GM23338 (cell line): ENCODE measurements at regions not wholly inside any gene's neighbourhood (a gene's known extent, or its start where the extent isn't known, plus 50 kb on each side); places are given as distances from the start of the nearest gene placed in this dataset.

Source experiments
- ATAC-seq: fragments of 200-7000 bp; cut with Tn5 transposase; 3 replicates; pipeline ENCODE4 v1.9.1; 2020
- DNase-seq: peaks from one replicate; pipeline ENCODE4 v3.0.0-alpha.2; 2015; ENCODE audit warnings: low spot score
- H2AFZ ChIP-seq: fragments of 200-600 bp; sonication (generic); 2 replicates; pipeline ENCODE4 v1.8.0; 2016; ENCODE audit warnings: antibody characterized with exemption, mild to moderate bottlenecking, moderate library complexity
- H3F3A ChIP-seq: fragments of 200-600 bp; sonication (generic); replicated peaks from 2 replicates; pipeline ENCODE4 v1.8.0; 2017; ENCODE audit warnings: antibody characterized with exemption, mixed run types, low read depth
- H3K27ac ChIP-seq: fragments of 200-600 bp; sonication (generic); 2 replicates; pipeline ENCODE4 v1.6.1; 2016; ENCODE audit warnings: low read depth
- H3K27me3 ChIP-seq: fragments of 200-600 bp; sonication (generic); 2 replicates; pipeline ENCODE4 v1.8.0; 2016; ENCODE audit warnings: mild to moderate bottlenecking, mixed run types, moderate library complexity; ENCODE audit not compliant: insufficient read depth
- H3K36me3 ChIP-seq: fragments of 200-600 bp; sonication (generic); 2 replicates; pipeline ENCODE4 v1.8.0; 2016; ENCODE audit warnings: mild to moderate bottlenecking; ENCODE audit not compliant: insufficient read depth
- H3K4me1 ChIP-seq: fragments of 200-600 bp; sonication (generic); 2 replicates; pipeline ENCODE4 v1.8.0; 2016; ENCODE audit warnings: mild to moderate bottlenecking, moderate library complexity; ENCODE audit not compliant: insufficient read depth
- H3K4me2 ChIP-seq: fragments of 200-600 bp; sonication (generic); 2 replicates; pipeline ENCODE4 v1.7.1; 2017; ENCODE audit warnings: mixed run types
- H3K4me3 ChIP-seq: fragments of 200-600 bp; sonication (generic); 2 replicates; pipeline ENCODE4 v1.6.1; 2016; ENCODE audit warnings: mixed run types
- H3K79me2 ChIP-seq: fragments of 200-600 bp; sonication (generic); replicated peaks from 2 replicates; pipeline ENCODE4 v1.8.0; 2017; ENCODE audit warnings: mild to moderate bottlenecking; ENCODE audit not compliant: insufficient read depth
- H3K9me2 ChIP-seq: fragments of 200-600 bp; sonication (generic); 2 replicates; pipeline ENCODE4 v1.8.0; 2017; ENCODE audit not compliant: insufficient read depth
- H4K20me1 ChIP-seq: fragments of 200-600 bp; sonication (generic); replicated peaks from 2 replicates; pipeline ENCODE4 v1.8.0; 2017; ENCODE audit warnings: mild to moderate bottlenecking; ENCODE audit not compliant: insufficient read depth
- H3K27ac Mint-ChIP-seq: 2 replicates; pipeline ENCODE4 v1.8.0; 2020; ENCODE audit warnings: inconsistent platforms, mild to moderate bottlenecking, moderate library complexity, mixed read lengths
- H3K27me3 Mint-ChIP-seq: 3 replicates; pipeline ENCODE4 v1.8.0; 2022; ENCODE audit warnings: low read depth, mild to moderate bottlenecking, moderate library complexity, mixed read lengths, inconsistent platforms; ENCODE audit not compliant: insufficient read depth, poor library complexity
- H3K36me3 Mint-ChIP-seq: 3 replicates; pipeline ENCODE4 v1.8.0; 2021; ENCODE audit warnings: low read depth, mild to moderate bottlenecking, inconsistent platforms, moderate library complexity, mixed read lengths
- H3K4me1 Mint-ChIP-seq: 3 replicates; pipeline ENCODE4 v1.8.0; 2020; ENCODE audit warnings: mild to moderate bottlenecking, inconsistent platforms, mixed read lengths
- H3K4me3 Mint-ChIP-seq: 3 replicates; pipeline ENCODE4 v1.8.0; 2021; ENCODE audit warnings: moderate library complexity, mild to moderate bottlenecking, inconsistent platforms, mixed read lengths
- H3K9me3 Mint-ChIP-seq: 3 replicates; pipeline ENCODE4 v1.8.0; 2020; ENCODE audit warnings: moderate library complexity, mild to moderate bottlenecking, inconsistent platforms, mixed read lengths
- CREB1 ChIP-seq: fragments of 250-450 bp; sonication (Bioruptor Pico); IDR thresholded peaks from 2 replicates; pipeline ENCODE4 v1.5.0; 2020; ENCODE audit warnings: low read depth, mild to moderate bottlenecking, moderate library complexity
- CTCF ChIP-seq, 2 experiments: fragments of 200-600 bp in 1 of 2; sonication (generic) in 1 of 2; conservative IDR thresholded peaks; 2 replicates each; pipeline versions ENCODE4 v1.5.1 to v1.6.1; 2016 to 2017; ENCODE audit warnings: antibody characterized with exemption in 2 of 2, low read depth in 2 of 2, mild to moderate bottlenecking in 2 of 2, moderate library complexity in 1 of 2
- ETS1 ChIP-seq: IDR thresholded peaks from 2 replicates; pipeline ENCODE4 v1.6.1; 2016; ENCODE audit warnings: antibody characterized with exemption
- EZH2 ChIP-seq: fragments of 200-600 bp; sonication (generic); IDR thresholded peaks from one replicate; pipeline ENCODE4 v1.8.0; 2017; ENCODE audit warnings: antibody characterized with exemption, mild to moderate bottlenecking, low read depth; ENCODE audit not compliant: unreplicated experiment
- JUNB ChIP-seq: IDR thresholded peaks from one replicate; pipeline ENCODE4 v1.6.1; 2016; ENCODE audit warnings: antibody characterized with exemption; ENCODE audit not compliant: unreplicated experiment
- NANOG ChIP-seq: IDR thresholded peaks from 2 replicates; pipeline ENCODE4 v1.6.1; 2016; ENCODE audit warnings: antibody characterized with exemption, borderline replicate concordance
- REST ChIP-seq: IDR thresholded peaks from one replicate; pipeline ENCODE4 v1.6.1; 2018; ENCODE audit warnings: antibody characterized with exemption; ENCODE audit not compliant: unreplicated experiment
- STAT1 ChIP-seq: IDR thresholded peaks from one replicate; pipeline ENCODE4 v1.6.1; 2016; ENCODE audit warnings: antibody characterized with exemption; ENCODE audit not compliant: unreplicated experiment
- ZNF114 ChIP-seq: fragments of 250-450 bp; sonication (Bioruptor Pico); IDR thresholded peaks from 2 replicates; pipeline ENCODE4 v1.5.0; 2020; ENCODE audit warnings: mild to moderate bottlenecking, moderate library complexity
- ZNF331 ChIP-seq: fragments of 250-450 bp; sonication (Bioruptor Pico); IDR thresholded peaks from 2 replicates; pipeline ENCODE4 v1.5.0; 2020; ENCODE audit warnings: low read depth, mild to moderate bottlenecking, moderate library complexity

- no peaks in the 10 kb centered on the region for H3K9me2 ChIP-seq
- H3K36me3 ChIP-seq: no peaks in the 10 kb centered on the region
- Mint-ChIP-seq H3K4me1 (no peaks in the 10 kb centered on the region; the same call in 2 of the 3 replicates), H3K27me3 (peaks cover 4% of the 10 kb centered on the region), H3K4me3 (no peak overlapping the region), H3K27ac (no peak overlapping the region), H3K9me3 (no peaks in the 10 kb centered on the region), H3K36me3 (no peaks in the 10 kb centered on the region)
- ATAC-seq (no peak), DNase-seq (no peak)
- H2AFZ ChIP-seq: no peak overlapping the region
- no peak overlapping the region for H3K4me2 ChIP-seq
- H3K79me2 ChIP-seq: no peaks in the 10 kb centered on the region
- H3K4me3 ChIP-seq: no peak overlapping the region
- H3K4me1 ChIP-seq: no peaks in the 10 kb centered on the region
- no peak overlapping the region for H3K27ac ChIP-seq
- no peak for TF ChIP-seq ZNF331 (CRISPR knock-in tag)
- no peak for TF ChIP-seq CTCF (conservative IDR thresholded peaks at IDR 0.05; ENCODE audit: low read depth in 2 of 2)
- no peak for TF ChIP-seq STAT1
- H3K27me3 ChIP-seq: no peaks in the 10 kb centered on the region
- H4K20me1 ChIP-seq: no peaks in the 10 kb centered on the region
- H3F3A ChIP-seq: no peaks in the 10 kb centered on the region
Measured at GRCh38 chr10:90526721-90527120, 331.1 kb downstream of the HTR7 start.

GRCh38 chr10:90530521-90530920 is 327.3 kb downstream of the HTR7 start:
- H3K36me3 Mint-ChIP-seq: no peaks in the 10 kb centered on the region
- Histone ChIP-seq H3K4me2 (no peak overlapping the region), H4K20me1 (no peaks in the 10 kb centered on the region), H3K79me2 (no peaks in the 10 kb centered on the region), H2AFZ (no peak overlapping the region), H3K4me3 (no peak overlapping the region), H3K36me3 (no peaks in the 10 kb centered on the region), H3F3A (no peaks in the 10 kb centered on the region), H3K27me3 (no peaks in the 10 kb centered on the region), H3K9me2 (no peaks in the 10 kb centered on the region), H3K4me1 (no peaks in the 10 kb centered on the region), H3K27ac (no peak overlapping the region)
- H3K9me3 Mint-ChIP-seq: no peaks in the 10 kb centered on the region
- H3K4me3 Mint-ChIP-seq: no peak overlapping the region
- ATAC-seq (no peak), DNase-seq (no peak)
- no peak for TF ChIP-seq REST
- no peak for TF ChIP-seq JUNB
- TF ChIP-seq ETS1: no peak
- TF ChIP-seq NANOG: no peak
- no peak for TF ChIP-seq EZH2
- TF ChIP-seq STAT1: no peak
- no peak for TF ChIP-seq ZNF114 (CRISPR knock-in tag)
- no peak for TF ChIP-seq CREB1
- H3K27me3 Mint-ChIP-seq: peaks cover 2% of the 10 kb centered on the region
- H3K27ac Mint-ChIP-seq: no peak overlapping the region
- no peaks in the 10 kb centered on the region; the same call in 1 of the 3 replicates for H3K4me1 Mint-ChIP-seq
